ENCODE measurements at regions not wholly inside any gene's neighbourhood (a gene's known extent, or its start where the extent isn't known, plus 50 kb on each side); places are given as distances from the start of the nearest gene placed in this dataset.

- Histone ChIP-seq H3K36me3 (ENCODE audit: control insufficient read depth in 2 of 2, extremely low read depth in 1 of 2, insufficient read depth in 2 of 2, low read length in 2 of 2) (no peaks in the 10 kb centered on the region), H3K9ac (replicated peaks; ENCODE audit: extremely low read depth, insufficient read depth, low read length) (no peak overlapping the region), H3K4me3 (replicated peaks in 1 of 3; ENCODE audit: insufficient read depth in 1 of 3, low read depth in 1 of 3, low read length in 3 of 3) (no peak overlapping the region), H3K79me2 (ENCODE audit: control insufficient read depth, insufficient read depth, low read length) (no peaks in the 10 kb centered on the region), H3K4me1 (ENCODE audit: control insufficient read depth, extremely low read depth, insufficient read depth, low read length) (peaks cover 12% of the 10 kb centered on the region), H3K9me1 (replicated peaks; ENCODE audit: control insufficient read depth, extremely low read depth, insufficient read depth, low read length) (no peaks in the 10 kb centered on the region), H4K20me1 (replicated peaks; ENCODE audit: control insufficient read depth, extremely low read depth, insufficient read depth, low read length) (no peaks in the 10 kb centered on the region), H3K27me3 (ENCODE audit: control insufficient read depth in 2 of 2, insufficient read depth in 2 of 2, low read length in 2 of 2) (no peaks in the 10 kb centered on the region), H2AFZ (ENCODE audit: low read depth, low read length) (no peak overlapping the region), H3K9me3 (replicated peaks; ENCODE audit: control insufficient read depth, insufficient read depth, low read length) (no peaks in the 10 kb centered on the region), H3K27ac (ENCODE audit: insufficient read depth, low read depth, low read length) (no peak overlapping the region), H3K4me2 (ENCODE audit: insufficient read depth, low read length) (no peak overlapping the region)
- dilution Hi-C loops (cut with MboI; ENCODE audit: extremely low pct_ligation_motif_present, low sequenced_read_pairs): no loop called here
- CTCF ChIA-PET: no interaction called here
- intact Hi-C loops (cut with micrococcal nuclease): no loop called here
- no TSS peak for BruUV-seq (replicated peaks)
- FAIRE-seq (no peak), DNase-seq (ENCODE audit: low read depth, low spot score) (no peak)
- POLR2A ChIA-PET: no interaction called here
- no peak for TF ChIP-seq GATA2 (IDR thresholded peaks at IDR 0.05; ENCODE audit: insufficient read depth, insufficient read length, low read depth, low read length)
- TF ChIP-seq MYC (IDR thresholded peaks at IDR 0.05; ENCODE audit: low read depth, low read length): no peak
- TF ChIP-seq MAX (IDR thresholded peaks at IDR 0.05; ENCODE audit: insufficient read depth, insufficient read length): no peak
- TF ChIP-seq, protein P1, sequence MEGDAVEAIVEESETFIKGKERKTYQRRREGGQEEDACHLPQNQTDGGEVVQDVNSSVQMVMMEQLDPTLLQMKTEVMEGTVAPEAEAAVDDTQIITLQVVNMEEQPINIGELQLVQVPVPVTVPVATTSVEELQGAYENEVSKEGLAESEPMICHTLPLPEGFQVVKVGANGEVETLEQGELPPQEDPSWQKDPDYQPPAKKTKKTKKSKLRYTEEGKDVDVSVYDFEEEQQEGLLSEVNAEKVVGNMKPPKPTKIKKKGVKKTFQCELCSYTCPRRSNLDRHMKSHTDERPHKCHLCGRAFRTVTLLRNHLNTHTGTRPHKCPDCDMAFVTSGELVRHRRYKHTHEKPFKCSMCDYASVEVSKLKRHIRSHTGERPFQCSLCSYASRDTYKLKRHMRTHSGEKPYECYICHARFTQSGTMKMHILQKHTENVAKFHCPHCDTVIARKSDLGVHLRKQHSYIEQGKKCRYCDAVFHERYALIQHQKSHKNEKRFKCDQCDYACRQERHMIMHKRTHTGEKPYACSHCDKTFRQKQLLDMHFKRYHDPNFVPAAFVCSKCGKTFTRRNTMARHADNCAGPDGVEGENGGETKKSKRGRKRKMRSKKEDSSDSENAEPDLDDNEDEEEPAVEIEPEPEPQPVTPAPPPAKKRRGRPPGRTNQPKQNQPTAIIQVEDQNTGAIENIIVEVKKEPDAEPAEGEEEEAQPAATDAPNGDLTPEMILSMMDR (IDR thresholded peaks at IDR 0.05; ENCODE audit: extremely low read depth in 1 of 2, insufficient read depth in 1 of 2, low read depth in 1 of 2, low read length in 2 of 2): no peak
- TF ChIP-seq EZH2 (IDR thresholded peaks at IDR 0.05; ENCODE audit: borderline replicate concordance, low read depth, low read length, severe bottlenecking): no peak
Measured at GRCh38 chr5:100646011-100646410, 110.8 kb downstream of the FAM174A start.

GRCh38 chr5:100646691-100647090 is 111.5 kb downstream of the FAM174A start:
- Histone ChIP-seq H3K9me1 (replicated peaks; ENCODE audit: control insufficient read depth, extremely low read depth, insufficient read depth, low read length) (no peaks in the 10 kb centered on the region), H2AFZ (ENCODE audit: low read depth, low read length) (no peak overlapping the region), H3K79me2 (ENCODE audit: control insufficient read depth, insufficient read depth, low read length) (no peaks in the 10 kb centered on the region), H3K4me1 (ENCODE audit: control insufficient read depth, extremely low read depth, insufficient read depth, low read length) (peaks cover 12% of the 10 kb centered on the region), H3K9me3 (replicated peaks; ENCODE audit: control insufficient read depth, insufficient read depth, low read length) (no peaks in the 10 kb centered on the region), H3K4me2 (ENCODE audit: insufficient read depth, low read length) (no peak overlapping the region), H3K27me3 (ENCODE audit: control insufficient read depth in 2 of 2, insufficient read depth in 2 of 2, low read length in 2 of 2) (no peaks in the 10 kb centered on the region), H3K27ac (ENCODE audit: insufficient read depth, low read depth, low read length) (no peak overlapping the region), H3K9ac (replicated peaks; ENCODE audit: extremely low read depth, insufficient read depth, low read length) (no peak overlapping the region), H4K20me1 (replicated peaks; ENCODE audit: control insufficient read depth, extremely low read depth, insufficient read depth, low read length) (no peaks in the 10 kb centered on the region), H3K4me3 (replicated peaks in 1 of 3; ENCODE audit: insufficient read depth in 1 of 3, low read depth in 1 of 3, low read length in 3 of 3) (no peak overlapping the region), H3K36me3 (ENCODE audit: control insufficient read depth in 2 of 2, extremely low read depth in 1 of 2, insufficient read depth in 2 of 2, low read length in 2 of 2) (no peaks in the 10 kb centered on the region)
- TF ChIP-seq POLR2A (IDR thresholded peaks at IDR 0.05; ENCODE audit: low read depth, low read length): no peak
- TF ChIP-seq POLR2AphosphoS5 (IDR thresholded peaks at IDR 0.05; ENCODE audit: insufficient read depth, low read depth, low read length): no peak
- TF ChIP-seq JUN (IDR thresholded peaks at IDR 0.05; ENCODE audit: borderline replicate concordance, insufficient read depth, insufficient read length, low read depth): no peak
- TF ChIP-seq EZH2 (IDR thresholded peaks at IDR 0.05; ENCODE audit: borderline replicate concordance, low read depth, low read length, severe bottlenecking): no peak
- TF ChIP-seq, protein P1 (IDR thresholded peaks at IDR 0.05; ENCODE audit: extremely low read depth in 1 of 2, insufficient read depth in 1 of 2, low read depth in 1 of 2, low read length in 2 of 2): no peak
- TF ChIP-seq MYC (IDR thresholded peaks at IDR 0.05; ENCODE audit: low read depth, low read length): no peak
- TF ChIP-seq GATA2 (IDR thresholded peaks at IDR 0.05; ENCODE audit: insufficient read depth, insufficient read length, low read depth, low read length): no peak
- no TSS peak for BruUV-seq (replicated peaks)
- intact Hi-C loops (cut with micrococcal nuclease) (no loop called here), dilution Hi-C loops (cut with MboI; ENCODE audit: extremely low pct_ligation_motif_present, low sequenced_read_pairs) (no loop called here)
- ChIA-PET CTCF (interaction anchor here (0.9 kb wide), 1 partner anchor 11 kb away, joined by 3 read pairs; no protein-coding TSS in a partner anchor), POLR2A (no interaction called here)
- FAIRE-seq: no peak
- DNase-seq (ENCODE audit: low read depth, low spot score): no peak

Measured in endothelial cell of umbilical vein (primary cell).